ENCODE measurements at regions not wholly inside any gene's neighbourhood (a gene's known extent, or its start where the extent isn't known, plus 50 kb on each side); places are given as distances from the start of the nearest gene placed in this dataset.

DNA sequence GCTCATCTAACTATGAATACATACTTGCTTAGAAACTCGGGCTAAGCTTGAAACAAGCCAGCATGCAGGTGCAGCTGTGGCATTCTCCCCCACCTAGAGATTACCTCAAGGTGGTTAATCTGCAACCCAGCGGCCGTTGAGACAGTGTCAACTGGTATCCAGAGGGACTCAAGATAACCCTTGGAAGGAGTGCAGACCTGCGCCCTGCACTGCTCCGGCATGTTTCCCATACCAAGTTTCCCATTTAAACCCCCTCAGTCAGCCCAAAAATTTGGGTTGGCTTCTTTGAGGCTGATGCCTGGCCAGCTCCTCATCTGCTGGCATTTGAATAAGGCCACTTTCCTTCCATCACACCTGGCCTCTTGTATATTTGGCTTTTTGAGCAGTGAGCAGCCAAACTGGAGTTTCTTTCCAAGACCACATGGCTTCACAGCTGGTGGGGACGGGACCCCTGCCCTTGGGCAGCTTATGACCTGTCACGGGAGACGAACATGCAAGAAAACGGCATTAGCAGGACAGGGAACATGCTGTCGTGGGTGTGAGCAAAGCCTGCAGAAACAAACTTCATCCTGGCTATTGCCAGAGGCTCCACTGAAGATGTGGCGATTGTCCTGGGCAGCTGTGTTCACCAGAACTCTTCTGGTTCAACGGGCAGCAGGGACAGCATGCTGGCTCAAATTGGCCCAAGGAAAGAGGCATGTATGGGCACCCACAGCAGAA, 98.2 kb downstream of the PLXNA1 start:
- Histone ChIP-seq H4K8ac (replicated peaks; ENCODE audit: insufficient read length, low read depth, low read length) (no peak overlapping the region), H2BK12ac (ENCODE audit: insufficient read length, low read depth, low read length) (no peak overlapping the region)

More for the DNA sequence above, 98.2 kb downstream of the PLXNA1 start:
- H3K23me2 ChIP-seq (ENCODE audit: insufficient read length, low read depth, low read length, poor library complexity, severe bottlenecking) = no peaks in the 10 kb centered on the region
- H4K5ac ChIP-seq (ENCODE audit: insufficient read length, low read depth, low read length) = no peak overlapping the region
- Mint-ChIP-seq H3K27ac (no peak overlapping the region), H3K4me3 (no peak overlapping the region), H3K4me1 (peaks cover 0 to 8% of the 10 kb centered on the region in 2 experiments; a peak in 1 of 4 replicates), H3K36me3 (ENCODE audit: insufficient read depth in 1 of 3, low read depth in 3 of 3) (no peaks in the 10 kb centered on the region), H3K27me3 (ENCODE audit: low read depth) (peaks cover 4% of the 10 kb centered on the region), H3K9me3 (no peaks in the 10 kb centered on the region)
- no peak overlapping the region for H3T11ph ChIP-seq (ENCODE audit: low read length)
- no peak overlapping the region for H3K14ac ChIP-seq (ENCODE audit: insufficient read depth, low read length)
- DNase-seq = no peak
- H3K56ac ChIP-seq (ENCODE audit: insufficient read length, low read depth, low read length) = no peak overlapping the region
- no peak overlapping the region for H3K27ac ChIP-seq (ENCODE audit: insufficient read length, low read depth, low read length)
- no peaks in the 10 kb centered on the region for H3K9me3 ChIP-seq (ENCODE audit: control insufficient read depth, low read depth, low read length)
- no peak overlapping the region for H2AK5ac ChIP-seq (ENCODE audit: insufficient read length, low read length)
- no peak overlapping the region for H3K23ac ChIP-seq (ENCODE audit: insufficient read length, low read depth, low read length)
- H2BK5ac ChIP-seq (ENCODE audit: insufficient read length, low read length) = no peak overlapping the region
- no peak overlapping the region for H2BK15ac ChIP-seq (ENCODE audit: low read depth, low read length)
- no peak overlapping the region for H3K18ac ChIP-seq (ENCODE audit: insufficient read length, low read depth, low read length)
- no peaks in the 10 kb centered on the region for H3K79me1 ChIP-seq (ENCODE audit: insufficient read depth, low read depth, low read length, poor library complexity, severe bottlenecking)
- WGBS (ENCODE audit: extremely low coverage, insufficient read length, low lambda C conversion rate) = no CpG with 5 or more reads among the region's 12 CpGs
- H3K4ac ChIP-seq (ENCODE audit: low read depth, low read length) = no peak overlapping the region
- H2BK120ac ChIP-seq (ENCODE audit: low read depth, low read length, poor library complexity, severe bottlenecking) = no peak overlapping the region
- no peaks in the 10 kb centered on the region for H3K4me1 ChIP-seq (ENCODE audit: insufficient read depth, low read length)
- no peak overlapping the region for H2BK20ac ChIP-seq (ENCODE audit: low read depth, low read length, poor library complexity, severe bottlenecking)
- H4K91ac ChIP-seq (ENCODE audit: insufficient read length, low read depth, low read length) = no peak overlapping the region
- no peak overlapping the region for H3K9ac ChIP-seq (ENCODE audit: extremely low read depth, insufficient read length, low read length)
- H3K27me3 ChIP-seq (ENCODE audit: insufficient read depth, low read length) = no peaks in the 10 kb centered on the region
- TF ChIP-seq, protein P1, sequence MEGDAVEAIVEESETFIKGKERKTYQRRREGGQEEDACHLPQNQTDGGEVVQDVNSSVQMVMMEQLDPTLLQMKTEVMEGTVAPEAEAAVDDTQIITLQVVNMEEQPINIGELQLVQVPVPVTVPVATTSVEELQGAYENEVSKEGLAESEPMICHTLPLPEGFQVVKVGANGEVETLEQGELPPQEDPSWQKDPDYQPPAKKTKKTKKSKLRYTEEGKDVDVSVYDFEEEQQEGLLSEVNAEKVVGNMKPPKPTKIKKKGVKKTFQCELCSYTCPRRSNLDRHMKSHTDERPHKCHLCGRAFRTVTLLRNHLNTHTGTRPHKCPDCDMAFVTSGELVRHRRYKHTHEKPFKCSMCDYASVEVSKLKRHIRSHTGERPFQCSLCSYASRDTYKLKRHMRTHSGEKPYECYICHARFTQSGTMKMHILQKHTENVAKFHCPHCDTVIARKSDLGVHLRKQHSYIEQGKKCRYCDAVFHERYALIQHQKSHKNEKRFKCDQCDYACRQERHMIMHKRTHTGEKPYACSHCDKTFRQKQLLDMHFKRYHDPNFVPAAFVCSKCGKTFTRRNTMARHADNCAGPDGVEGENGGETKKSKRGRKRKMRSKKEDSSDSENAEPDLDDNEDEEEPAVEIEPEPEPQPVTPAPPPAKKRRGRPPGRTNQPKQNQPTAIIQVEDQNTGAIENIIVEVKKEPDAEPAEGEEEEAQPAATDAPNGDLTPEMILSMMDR (conservative IDR thresholded peaks at IDR 0.05) = no peak
- no peaks in the 10 kb centered on the region for H4K20me1 ChIP-seq (ENCODE audit: control insufficient read depth, insufficient read depth, insufficient read length)
- H2AFZ ChIP-seq (ENCODE audit: low read length) = no peak overlapping the region
- H3K79me2 ChIP-seq (ENCODE audit: insufficient read depth, low read length) = no peaks in the 10 kb centered on the region
- H3K4me2 ChIP-seq (ENCODE audit: insufficient read depth, insufficient read length, low read length) = no peak overlapping the region

All from H9 (cell line).